DND-41 (cell line): ENCODE measurements at regions not wholly inside any gene's neighbourhood (a gene's known extent, or its start where the extent isn't known, plus 50 kb on each side); places are given as distances from the start of the nearest gene placed in this dataset.

Source experiments
- ATAC-seq: fragments of 200-7000 bp; cut with Tn5 transposase; 3 replicates; pipeline ENCODE4 v1.9.1; 2021; ENCODE audit warnings: low read depth; ENCODE audit not compliant: insufficient read depth
- DNase-seq: peaks from one replicate; pipeline ENCODE4 v3.0.0-alpha.2; 2020
- H2AFZ ChIP-seq: 2 replicates; pipeline ENCODE4 v1.6.0; 2012; ENCODE audit warnings: low read depth, low read length
- H3K27ac ChIP-seq: 2 replicates; pipeline ENCODE4 v1.5.1; 2012; ENCODE audit warnings: low read length, inconsistent platforms
- H3K27me3 ChIP-seq: fragments of 200-600 bp; sonication (generic); 2 replicates; pipeline ENCODE4 v1.6.0; 2012; ENCODE audit warnings: low read length, mild to moderate bottlenecking, inconsistent platforms; ENCODE audit not compliant: insufficient read depth, poor library complexity
- H3K36me3 ChIP-seq: 2 replicates; pipeline ENCODE4 v1.5.1; 2012; ENCODE audit warnings: low read length, inconsistent platforms; ENCODE audit not compliant: insufficient read depth
- H3K4me1 ChIP-seq: 2 replicates; pipeline ENCODE4 v1.5.1; 2012; ENCODE audit warnings: mild to moderate bottlenecking, low read length; ENCODE audit not compliant: insufficient read depth
- H3K4me2 ChIP-seq: 2 replicates; pipeline ENCODE4 v1.6.0; 2012; ENCODE audit warnings: mild to moderate bottlenecking, moderate library complexity, low read length, inconsistent platforms; ENCODE audit not compliant: insufficient read depth
- H3K4me3 ChIP-seq, 2 experiments: fragments of 200-600 bp in 1 of 2; shearing (Covaris generic) in 1 of 2; 2 replicates each; pipeline ENCODE4 v1.5.1; 2012 to 2016; ENCODE audit warnings: inconsistent platforms in 2 of 2, low read length in 2 of 2, mild to moderate bottlenecking in 2 of 2, low read depth in 1 of 2, moderate library complexity in 1 of 2
- H3K79me2 ChIP-seq: 2 replicates; pipeline ENCODE4 v1.6.0; 2012; ENCODE audit warnings: low read length, inconsistent platforms; ENCODE audit not compliant: insufficient read depth
- H3K9ac ChIP-seq: 2 replicates; pipeline ENCODE4 v1.6.0; 2012; ENCODE audit warnings: low read depth, mild to moderate bottlenecking, inconsistent platforms, low read length, moderate library complexity
- H3K9me3 ChIP-seq: 2 replicates; pipeline ENCODE4 v1.5.1; 2012; ENCODE audit warnings: low read length, moderate library complexity, mild to moderate bottlenecking, inconsistent platforms; ENCODE audit not compliant: insufficient read depth, severe bottlenecking
- H4K20me1 ChIP-seq: 2 replicates; pipeline ENCODE4 v1.6.0; 2012; ENCODE audit warnings: low read length; ENCODE audit not compliant: insufficient read depth
- CTCF ChIP-seq: IDR thresholded peaks from 2 replicates; pipeline ENCODE4 v1.5.1; 2012; ENCODE audit warnings: borderline replicate concordance, low read length, moderate library complexity, mild to moderate bottlenecking; ENCODE audit not compliant: poor library complexity, severe bottlenecking; ENCODE audit errors: extremely low read depth
- EZH2 ChIP-seq: IDR thresholded peaks from 3 replicates; pipeline ENCODE4 v1.6.1; 2012; ENCODE audit warnings: borderline replicate concordance, low read depth, mild to moderate bottlenecking, moderate library complexity, low read length, inconsistent platforms; ENCODE audit not compliant: severe bottlenecking

- ATAC-seq (no peak), DNase-seq (no peak)
- Histone ChIP-seq H3K27ac (no peak overlapping the region), H3K4me2 (no peak overlapping the region), H3K4me1 (no peaks in the 10 kb centered on the region), H3K4me3 (no peak overlapping the region), H3K9me3 (no peaks in the 10 kb centered on the region), H3K79me2 (no peaks in the 10 kb centered on the region), H3K36me3 (no peaks in the 10 kb centered on the region), H4K20me1 (no peaks in the 10 kb centered on the region), H3K9ac (no peak overlapping the region), H2AFZ (no peak overlapping the region), H3K27me3 (no peaks in the 10 kb centered on the region)
- TF ChIP-seq EZH2 (no peak), CTCF (no peak)
Observed at GRCh38 chr2:47257946-47258348, 81.6 kb upstream of the CALM2 start.

- Histone ChIP-seq H3K79me2 (no peaks in the 10 kb centered on the region), H3K4me1 (no peaks in the 10 kb centered on the region), H3K4me2 (no peak overlapping the region), H3K4me3 (no peak overlapping the region), H3K27me3 (no peaks in the 10 kb centered on the region), H3K9ac (no peak overlapping the region), H2AFZ (no peak overlapping the region), H3K27ac (no peak overlapping the region), H3K36me3 (no peaks in the 10 kb centered on the region), H3K9me3 (no peaks in the 10 kb centered on the region), H4K20me1 (no peaks in the 10 kb centered on the region)
- TF ChIP-seq CTCF (no peak), EZH2 (no peak)
- ATAC-seq, result no peak
- no peak for DNase-seq
Observed at GRCh38 chr2:47256416-47257087, 80.2 kb upstream of the CALM2 start.

- no peaks in the 10 kb centered on the region for H3K27me3 ChIP-seq
- DNase-seq, result no peak
- H3K79me2 ChIP-seq, result no peaks in the 10 kb centered on the region
- no peak overlapping the region for H3K9ac ChIP-seq
- H3K36me3 ChIP-seq, result no peaks in the 10 kb centered on the region
- H3K27ac ChIP-seq, result no peak overlapping the region
- H4K20me1 ChIP-seq, result no peaks in the 10 kb centered on the region
- no peak overlapping the region for H2AFZ ChIP-seq
- no peak overlapping the region for H3K4me3 ChIP-seq
- H3K4me1 ChIP-seq, result no peaks in the 10 kb centered on the region
- TF ChIP-seq EZH2, result no peak
- no peak for TF ChIP-seq CTCF
- no peak overlapping the region for H3K4me2 ChIP-seq
- H3K9me3 ChIP-seq, result no peaks in the 10 kb centered on the region
- ATAC-seq, result no peak
Observed at GRCh38 chr2:47255794-47256193, 79.5 kb upstream of the CALM2 start.

GRCh38 chr2:47254464-47254863, 78.2 kb upstream of the CALM2 start:
- H3K79me2 ChIP-seq, result no peaks in the 10 kb centered on the region
- TF ChIP-seq CTCF (no peak), EZH2 (no peak)
- no peak overlapping the region for H3K9ac ChIP-seq
- no peak overlapping the region for H3K27ac ChIP-seq
- no peaks in the 10 kb centered on the region for H3K4me1 ChIP-seq
- no peaks in the 10 kb centered on the region for H4K20me1 ChIP-seq
- H3K27me3 ChIP-seq, result no peaks in the 10 kb centered on the region
- no peaks in the 10 kb centered on the region for H3K9me3 ChIP-seq
- DNase-seq, result no peak
- no peaks in the 10 kb centered on the region for H3K36me3 ChIP-seq
- no peak for ATAC-seq
- H2AFZ ChIP-seq, result no peak overlapping the region
- H3K4me2 ChIP-seq, result no peak overlapping the region
- no peak overlapping the region for H3K4me3 ChIP-seq
